ENCODE measurements at regions not wholly inside any gene's neighbourhood (a gene's known extent, or its start where the extent isn't known, plus 50 kb on each side); places are given as distances from the start of the nearest gene placed in this dataset.

DNA sequence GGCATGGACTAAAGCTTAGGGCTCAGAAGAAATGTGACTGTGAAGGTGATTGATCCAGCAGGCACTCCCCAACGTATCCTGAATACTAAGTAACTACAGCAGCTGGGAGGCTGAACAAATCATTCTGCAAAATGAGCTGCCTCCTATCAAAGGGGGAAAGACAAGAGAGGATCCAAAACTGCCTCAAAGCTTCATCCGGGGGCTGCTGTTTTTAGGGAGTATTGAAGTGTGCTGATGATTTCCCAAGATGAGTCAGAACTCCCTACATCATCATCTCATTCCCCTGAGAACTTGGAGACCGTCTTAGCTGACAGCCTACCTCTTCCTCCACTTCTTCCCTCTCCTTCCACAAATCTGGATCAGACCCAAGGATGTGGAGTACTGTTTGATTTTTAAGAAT is 108.4 kb upstream of the GRAMD1B start:
- in situ Hi-C loops (cut with HindIII; ENCODE audit: extremely low pct_ligation_motif_present, low pct_unique_long_range_greater_than_20kb): no loop called here
- no peak overlapping the region for H3K4me3 ChIP-seq (replicated peaks in 1 of 3; ENCODE audit: insufficient read depth in 1 of 3, low read depth in 2 of 3, low read length in 3 of 3)
- no peak overlapping the region for H2AFZ ChIP-seq (ENCODE audit: low read length)
- no peaks in the 10 kb centered on the region for H3K79me2 ChIP-seq (ENCODE audit: insufficient read depth, low read length)
- TF ChIP-seq ARNTL (CRISPR knock-in tag; IDR thresholded peaks at IDR 0.05) (no peak), ZNF576 (CRISPR knock-in tag; IDR thresholded peaks at IDR 0.05) (no peak), CCDC6 (CRISPR knock-in tag; IDR thresholded peaks at IDR 0.05) (no peak), EED (CRISPR knock-in tag; IDR thresholded peaks at IDR 0.05) (no peak), MTA3 (CRISPR knock-in tag; IDR thresholded peaks at IDR 0.05) (no peak), CCAR2 (optimal IDR thresholded peaks at IDR 0.05; ENCODE audit: low read depth, low read length) (no peak), TOPORS (CRISPR knock-in tag; IDR thresholded peaks at IDR 0.05) (no peak), ZNF510 (CRISPR knock-in tag; IDR thresholded peaks at IDR 0.05; ENCODE audit: low read depth) (no peak), RCOR2 (CRISPR knock-in tag; IDR thresholded peaks at IDR 0.05) (no peak), ZNF749 (CRISPR knock-in tag; IDR thresholded peaks at IDR 0.05; ENCODE audit: borderline replicate concordance) (no peak), ZNF737 (CRISPR knock-in tag; IDR thresholded peaks at IDR 0.05; ENCODE audit: borderline replicate concordance) (no peak)
- TF ChIP-seq, protein P1, sequence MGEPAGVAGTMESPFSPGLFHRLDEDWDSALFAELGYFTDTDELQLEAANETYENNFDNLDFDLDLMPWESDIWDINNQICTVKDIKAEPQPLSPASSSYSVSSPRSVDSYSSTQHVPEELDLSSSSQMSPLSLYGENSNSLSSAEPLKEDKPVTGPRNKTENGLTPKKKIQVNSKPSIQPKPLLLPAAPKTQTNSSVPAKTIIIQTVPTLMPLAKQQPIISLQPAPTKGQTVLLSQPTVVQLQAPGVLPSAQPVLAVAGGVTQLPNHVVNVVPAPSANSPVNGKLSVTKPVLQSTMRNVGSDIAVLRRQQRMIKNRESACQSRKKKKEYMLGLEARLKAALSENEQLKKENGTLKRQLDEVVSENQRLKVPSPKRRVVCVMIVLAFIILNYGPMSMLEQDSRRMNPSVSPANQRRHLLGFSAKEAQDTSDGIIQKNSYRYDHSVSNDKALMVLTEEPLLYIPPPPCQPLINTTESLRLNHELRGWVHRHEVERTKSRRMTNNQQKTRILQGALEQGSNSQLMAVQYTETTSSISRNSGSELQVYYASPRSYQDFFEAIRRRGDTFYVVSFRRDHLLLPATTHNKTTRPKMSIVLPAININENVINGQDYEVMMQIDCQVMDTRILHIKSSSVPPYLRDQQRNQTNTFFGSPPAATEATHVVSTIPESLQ (CRISPR knock-in tag; conservative IDR thresholded peaks at IDR 0.05): no peak
- H3K9ac ChIP-seq (ENCODE audit: insufficient read depth, low read depth, low read length): no peak overlapping the region
- BruUV-seq (replicated peaks): no TSS peak
- H3K36me3 ChIP-seq (replicated peaks in 1 of 2; ENCODE audit: control insufficient read depth in 1 of 2, insufficient read depth in 2 of 2, low read length in 2 of 2): no peaks in the 10 kb centered on the region
- FAIRE-seq (no peak), DNase-seq (ENCODE audit: low spot score) (no peak), ATAC-seq (no peak)
- ChIA-PET CTCF (ENCODE audit: low intra/inter-chr PET ratio, low total read pairs) (no interaction called here), POLR2A (no interaction called here)
- intact Hi-C loops (cut with micrococcal nuclease; ENCODE audit: unreplicated experiment): no loop called here
- H3K9me3 ChIP-seq (ENCODE audit: low read length): no peaks in the 10 kb centered on the region
- no peak overlapping the region for H3K27ac ChIP-seq (ENCODE audit: extremely low read length, insufficient read depth, low read length)
- 2% methylated on average over 3 of the region's 3 CpGs for WGBS (ENCODE audit: low lambda C conversion rate)
- peaks cover 0 to 19% of the 10 kb centered on the region in 2 experiments; a peak in 2 of 5 replicates for H3K27me3 ChIP-seq (ENCODE audit: control insufficient read depth in 1 of 2, insufficient read depth in 2 of 2, low read length in 2 of 2)
- no peaks in the 10 kb centered on the region for H3K4me1 ChIP-seq (ENCODE audit: insufficient read depth, low read length)
- H4K20me1 ChIP-seq (ENCODE audit: insufficient read depth, low read length): no peaks in the 10 kb centered on the region
- no peak overlapping the region for H3K4me2 ChIP-seq (ENCODE audit: low read depth, low read length)

Measured in HepG2 (cell line).